H1 (cell line): ENCODE measurements at regions not wholly inside any gene's neighbourhood (a gene's known extent, or its start where the extent isn't known, plus 50 kb on each side); places are given as distances from the start of the nearest gene placed in this dataset.

ENCODE experiments used
- CBX8 ChIP-seq: fragments of 300-800, 300-1000 bp; sonication (generic); IDR thresholded peaks from 2 replicates; pipeline ENCODE4 v1.7.1; 2016; ENCODE audit warnings: low read depth, low read length, borderline replicate concordance
- EGR1 ChIP-seq: IDR thresholded peaks from 2 replicates; pipeline ENCODE4 v1.6.1; 2011; ENCODE audit warnings: low read depth, low read length, borderline replicate concordance
- EP300 ChIP-seq, 2 experiments: IDR thresholded peaks; 1 replicate in 1 of 2; 2 replicates in 1 of 2; pipeline ENCODE4 v1.6.1; 2011 to 2012; ENCODE audit warnings: low read depth in 2 of 2, low read length in 2 of 2, mild to moderate bottlenecking in 2 of 2, borderline replicate concordance in 1 of 2, inconsistent platforms in 1 of 2, moderate library complexity in 1 of 2

- TF ChIP-seq CBX8 = no peak
- no peak for TF ChIP-seq EGR1
- TF ChIP-seq EP300 (IDR thresholded peaks at IDR 0.05; ENCODE audit: borderline replicate concordance in 1 of 2, low read depth in 2 of 2, low read length in 2 of 2) = no peak
These were observed 146.3 kb downstream of the ARL6IP6 start (continued) for GRCh38 chr2:152864601-152865149.
